Keratinocyte (primary cell): ENCODE measurements at regions not wholly inside any gene's neighbourhood (a gene's known extent, or its start where the extent isn't known, plus 50 kb on each side); places are given as distances from the start of the nearest gene placed in this dataset.

ENCODE experiments used
- DNase-seq: peaks from one replicate; pipeline ENCODE4 v3.0.0-alpha.2; 2011; ENCODE audit warnings: low read depth, missing footprints, low spot score
- FAIRE-seq: peaks from 2 replicates; lab custom pipeline; 2011; peaks lifted over from hg19 to GRCh38; lab: Jason Lieb, UNC
- H2AFZ ChIP-seq: 2 replicates; pipeline ENCODE4 v1.6.0; 2012; ENCODE audit warnings: low read length, control low read depth, inconsistent platforms; ENCODE audit not compliant: control insufficient read depth
- H3K27ac ChIP-seq: 2 replicates; pipeline ENCODE4 v1.5.1; 2011; ENCODE audit warnings: low read length; ENCODE audit not compliant: control insufficient read depth, insufficient read depth
- H3K27me3 ChIP-seq: 3 replicates; pipeline ENCODE4 v1.6.0; 2011; ENCODE audit warnings: low read length; ENCODE audit not compliant: control insufficient read depth, insufficient read depth; ENCODE audit errors: extremely low read depth
- H3K36me3 ChIP-seq, 2 experiments: 2 replicates in 1 of 2; 3 replicates in 1 of 2; pipeline ENCODE4 v1.5.1; 2011; ENCODE audit warnings: low read length in 2 of 2, mild to moderate bottlenecking in 1 of 2; ENCODE audit not compliant: control insufficient read depth in 2 of 2, insufficient read depth in 2 of 2; ENCODE audit errors: extremely low read depth in 1 of 2
- H3K4me1 ChIP-seq: 3 replicates; pipeline ENCODE4 v1.5.1; 2011; ENCODE audit warnings: low read length; ENCODE audit not compliant: control insufficient read depth, insufficient read depth; ENCODE audit errors: extremely low read depth
- H3K4me2 ChIP-seq: 3 replicates; pipeline ENCODE4 v1.6.0; 2011; ENCODE audit warnings: low read depth, low read length; ENCODE audit not compliant: control insufficient read depth, insufficient read depth; ENCODE audit errors: extremely low read depth
- H3K4me3 ChIP-seq, 3 experiments: fragments of 200-600 bp in 1 of 3; sonication (generic) in 1 of 3; 2 replicates in 2 of 3; 3 replicates in 1 of 3; pipeline ENCODE4 v1.5.1; 2011 to 2016; ENCODE audit warnings: low read length in 3 of 3, mild to moderate bottlenecking in 3 of 3, control low read depth in 2 of 3, inconsistent platforms in 1 of 3, low read depth in 1 of 3, mixed read lengths in 1 of 3, mixed run types in 1 of 3, moderate library complexity in 1 of 3; ENCODE audit not compliant: control insufficient read depth in 2 of 3, insufficient read depth in 2 of 3; ENCODE audit errors: extremely low read depth in 1 of 3
- H3K79me2 ChIP-seq: 2 replicates; pipeline ENCODE4 v1.6.0; 2012; ENCODE audit warnings: low read length; ENCODE audit not compliant: control insufficient read depth, insufficient read depth
- H3K9ac ChIP-seq: 3 replicates; pipeline ENCODE4 v1.6.0; 2011; ENCODE audit warnings: low read length; ENCODE audit not compliant: control insufficient read depth, insufficient read depth; ENCODE audit errors: extremely low read depth
- H3K9me1 ChIP-seq: 3 replicates; pipeline ENCODE4 v1.6.0; 2011; ENCODE audit warnings: low read length; ENCODE audit not compliant: control insufficient read depth, insufficient read depth; ENCODE audit errors: extremely low read depth
- H3K9me3 ChIP-seq: 2 replicates; pipeline ENCODE4 v1.5.1; 2012; ENCODE audit warnings: low read depth, low read length; ENCODE audit not compliant: control insufficient read depth
- H4K20me1 ChIP-seq: 3 replicates; pipeline ENCODE4 v1.6.0; 2011; ENCODE audit warnings: low read length; ENCODE audit not compliant: control insufficient read depth, insufficient read depth; ENCODE audit errors: extremely low read depth
- EZH2 ChIP-seq: IDR thresholded peaks from one replicate; pipeline ENCODE4 v1.6.1; 2012; ENCODE audit warnings: inconsistent platforms, mild to moderate bottlenecking, low read length, moderate library complexity
- dilution Hi-C: fragments of 300-500 bp; cut with MboI; formaldehyde crosslinking; loops from one replicate; pipeline ENCODE4 v1.7.0; 2020; ENCODE audit warnings: low sequenced_read_pairs; ENCODE audit not compliant: extremely low pct_ligation_motif_present
- TF ChIP-seq, protein P1 (sequence below), 3 experiments: IDR thresholded peaks in 1 of 3; conservative IDR thresholded peaks in 1 of 3; optimal IDR thresholded peaks in 1 of 3; 2 replicates in 2 of 3; 3 replicates in 1 of 3; pipeline versions ENCODE3 to v1.5.1; 2011; ENCODE audit warnings: low read length in 3 of 3, mild to moderate bottlenecking in 3 of 3, moderate library complexity in 2 of 3, control low read depth in 1 of 3, inconsistent platforms in 1 of 3; ENCODE audit not compliant: insufficient read depth in 2 of 3; ENCODE audit errors: extremely low read depth in 1 of 3

DNA sequence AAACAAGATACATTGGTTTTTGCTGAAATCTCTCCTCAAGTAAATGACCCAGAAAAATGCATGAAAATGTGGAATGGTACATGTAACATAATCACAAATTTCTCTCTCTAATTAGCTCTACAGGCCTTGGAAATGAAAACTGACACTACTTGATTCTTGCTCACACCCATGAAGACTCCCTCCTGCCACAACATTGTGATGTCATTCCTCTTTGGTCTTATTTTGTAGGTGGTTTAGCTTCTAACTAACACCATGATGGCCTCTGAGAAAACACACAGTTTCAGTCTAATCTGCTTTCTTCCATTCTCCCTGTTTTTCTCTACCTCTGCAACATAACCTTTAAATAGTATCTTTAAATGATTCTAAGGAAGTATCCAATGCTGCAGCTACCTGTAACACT lies 78.6 kb upstream of the FAM174A start:
- Histone ChIP-seq H3K4me3 (no peak overlapping the region), H3K4me1 (no peaks in the 10 kb centered on the region), H3K27me3 (no peaks in the 10 kb centered on the region), H3K9me1 (no peaks in the 10 kb centered on the region), H3K27ac (no peak overlapping the region), H3K79me2 (no peaks in the 10 kb centered on the region), H4K20me1 (no peaks in the 10 kb centered on the region), H3K4me2 (no peak overlapping the region), H2AFZ (no peak overlapping the region), H3K9ac (no peak overlapping the region), H3K9me3 (no peaks in the 10 kb centered on the region), H3K36me3 (no peaks in the 10 kb centered on the region)
- DNase-seq, result no peak
- TF ChIP-seq, protein P1, sequence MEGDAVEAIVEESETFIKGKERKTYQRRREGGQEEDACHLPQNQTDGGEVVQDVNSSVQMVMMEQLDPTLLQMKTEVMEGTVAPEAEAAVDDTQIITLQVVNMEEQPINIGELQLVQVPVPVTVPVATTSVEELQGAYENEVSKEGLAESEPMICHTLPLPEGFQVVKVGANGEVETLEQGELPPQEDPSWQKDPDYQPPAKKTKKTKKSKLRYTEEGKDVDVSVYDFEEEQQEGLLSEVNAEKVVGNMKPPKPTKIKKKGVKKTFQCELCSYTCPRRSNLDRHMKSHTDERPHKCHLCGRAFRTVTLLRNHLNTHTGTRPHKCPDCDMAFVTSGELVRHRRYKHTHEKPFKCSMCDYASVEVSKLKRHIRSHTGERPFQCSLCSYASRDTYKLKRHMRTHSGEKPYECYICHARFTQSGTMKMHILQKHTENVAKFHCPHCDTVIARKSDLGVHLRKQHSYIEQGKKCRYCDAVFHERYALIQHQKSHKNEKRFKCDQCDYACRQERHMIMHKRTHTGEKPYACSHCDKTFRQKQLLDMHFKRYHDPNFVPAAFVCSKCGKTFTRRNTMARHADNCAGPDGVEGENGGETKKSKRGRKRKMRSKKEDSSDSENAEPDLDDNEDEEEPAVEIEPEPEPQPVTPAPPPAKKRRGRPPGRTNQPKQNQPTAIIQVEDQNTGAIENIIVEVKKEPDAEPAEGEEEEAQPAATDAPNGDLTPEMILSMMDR (optimal IDR thresholded peaks at IDR 0.05 in 1 of 3, IDR thresholded peaks at IDR 0.05 in 1 of 3, conservative IDR thresholded peaks at IDR 0.05 in 1 of 3; ENCODE audit: extremely low read depth in 1 of 3, insufficient read depth in 2 of 3, low read length in 3 of 3), result no peak
- TF ChIP-seq EZH2, result no peak
- FAIRE-seq, result no peak
- dilution Hi-C loops, result no loop called here

DNA sequence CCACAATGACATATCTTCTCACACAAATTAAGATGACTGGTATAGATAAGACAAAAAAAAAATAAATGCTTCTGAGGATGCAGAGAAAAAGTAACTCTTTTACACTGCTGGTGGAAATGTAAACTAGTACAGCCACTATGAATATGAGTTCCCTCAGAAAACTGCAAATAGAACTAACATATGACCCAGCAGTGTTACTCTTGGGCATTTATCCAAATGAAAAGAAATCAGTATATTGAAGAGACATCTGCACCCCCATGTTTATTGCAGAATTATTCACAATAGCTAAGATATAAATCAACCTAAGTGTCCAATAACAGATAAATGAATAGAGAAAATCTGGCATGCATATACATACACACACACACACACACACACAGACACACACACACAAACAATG lies 83.0 kb upstream of the FAM174A start:
- no peak for DNase-seq
- Histone ChIP-seq H3K9me1 (no peaks in the 10 kb centered on the region), H3K27ac (no peak overlapping the region), H3K27me3 (no peaks in the 10 kb centered on the region), H3K4me2 (no peak overlapping the region), H3K9ac (no peak overlapping the region), H3K9me3 (no peaks in the 10 kb centered on the region), H3K36me3 (no peaks in the 10 kb centered on the region), H2AFZ (no peak overlapping the region), H3K4me3 (no peak overlapping the region), H3K79me2 (no peaks in the 10 kb centered on the region), H4K20me1 (no peaks in the 10 kb centered on the region), H3K4me1 (no peaks in the 10 kb centered on the region)
- no peak for FAIRE-seq
- dilution Hi-C loops, result no loop called here
- TF ChIP-seq, protein P1 (optimal IDR thresholded peaks at IDR 0.05 in 1 of 3, IDR thresholded peaks at IDR 0.05 in 1 of 3, conservative IDR thresholded peaks at IDR 0.05 in 1 of 3; ENCODE audit: extremely low read depth in 1 of 3, insufficient read depth in 2 of 3, low read length in 3 of 3), result no peak
- no peak for TF ChIP-seq EZH2
